IPS-NIHi11 (cell line): ENCODE measurements at regions not wholly inside any gene's neighbourhood (a gene's known extent, or its start where the extent isn't known, plus 50 kb on each side); places are given as distances from the start of the nearest gene placed in this dataset.

Experiments used
- DNase-seq: peaks from one replicate; pipeline ENCODE4 v3.0.0; 2012; ENCODE audit warnings: mixed read lengths, low spot score

- no peak for DNase-seq
These were observed 160.5 kb downstream of the FGF18 start for GRCh38 chr5:171579976-171580411.

DNA sequence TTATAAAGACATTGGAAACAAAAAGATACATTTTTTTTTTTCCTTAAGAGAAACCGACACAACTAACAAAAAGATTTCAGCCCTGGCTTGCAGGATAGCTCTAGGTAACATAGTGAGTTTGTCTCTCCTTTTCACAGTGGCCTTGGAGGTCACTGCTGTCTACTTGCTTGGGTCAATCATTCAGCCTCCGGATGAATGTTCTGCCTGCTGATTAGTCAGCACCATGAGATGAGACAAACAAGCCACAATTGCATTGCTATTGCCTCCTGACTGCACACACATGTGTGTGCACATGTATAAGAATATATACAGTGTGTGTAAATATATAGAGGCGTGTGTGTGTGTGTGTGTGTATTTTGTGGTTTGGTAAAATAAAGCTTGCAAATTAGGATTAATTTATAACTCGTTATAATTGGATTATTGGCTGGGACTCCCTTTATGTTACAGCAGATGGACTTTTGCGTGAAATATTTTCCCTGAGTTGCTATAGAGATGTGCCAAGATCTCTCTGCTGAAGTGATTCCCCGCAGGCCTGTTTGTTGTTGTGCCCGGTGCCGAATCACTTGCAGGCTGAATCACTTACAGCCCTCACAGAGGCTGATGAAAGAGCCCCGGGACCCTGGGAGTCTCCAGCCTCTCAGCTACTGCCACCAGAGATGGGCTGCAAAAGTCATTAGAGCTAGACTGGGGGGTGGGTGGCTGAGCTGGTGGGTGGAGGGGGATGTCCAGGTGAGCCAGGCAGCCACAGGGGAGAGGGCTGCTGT, 161.2 kb downstream of the FGF18 start:
- no peak for DNase-seq

DNA sequence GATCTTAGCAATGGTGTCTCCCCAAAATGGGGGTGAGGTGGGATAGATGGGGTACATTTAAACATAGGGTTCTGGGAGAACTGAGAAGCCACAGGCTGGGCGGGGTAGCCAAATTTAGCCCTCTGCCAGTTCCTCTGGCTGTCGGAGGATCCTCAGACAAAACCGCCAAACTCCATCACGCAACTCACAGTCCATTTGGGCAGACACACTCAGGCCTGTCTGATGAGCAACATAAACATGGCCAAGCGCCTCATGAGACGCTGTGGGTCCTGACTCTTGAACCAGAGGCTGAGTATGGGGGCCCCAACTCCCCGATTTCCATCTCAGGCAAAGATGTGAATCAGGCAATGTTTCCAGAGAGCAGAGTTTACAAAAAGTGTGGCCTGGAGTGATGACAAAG, 162.3 kb downstream of the FGF18 start:
- DNase-seq = no peak

DNA sequence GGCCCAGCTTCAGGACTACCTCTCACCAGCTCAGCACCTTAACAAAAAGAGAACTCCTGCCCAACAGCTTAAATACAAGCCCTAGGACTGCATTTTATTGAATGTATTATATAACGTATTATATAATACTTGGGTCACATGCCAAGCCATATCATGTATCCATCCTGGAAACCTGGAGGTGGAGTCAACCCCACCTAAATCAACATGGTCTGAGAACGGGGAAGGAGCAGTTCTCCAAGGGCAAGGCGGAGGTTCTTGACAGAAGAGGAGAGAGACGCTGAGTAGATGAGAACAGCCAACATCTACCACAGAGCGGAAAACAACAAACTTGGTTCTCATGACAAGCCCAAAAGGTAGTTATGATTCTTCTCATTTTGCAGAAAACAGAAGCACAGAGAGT, 163.4 kb downstream of the FGF18 start:
- no peak for DNase-seq

DNA sequence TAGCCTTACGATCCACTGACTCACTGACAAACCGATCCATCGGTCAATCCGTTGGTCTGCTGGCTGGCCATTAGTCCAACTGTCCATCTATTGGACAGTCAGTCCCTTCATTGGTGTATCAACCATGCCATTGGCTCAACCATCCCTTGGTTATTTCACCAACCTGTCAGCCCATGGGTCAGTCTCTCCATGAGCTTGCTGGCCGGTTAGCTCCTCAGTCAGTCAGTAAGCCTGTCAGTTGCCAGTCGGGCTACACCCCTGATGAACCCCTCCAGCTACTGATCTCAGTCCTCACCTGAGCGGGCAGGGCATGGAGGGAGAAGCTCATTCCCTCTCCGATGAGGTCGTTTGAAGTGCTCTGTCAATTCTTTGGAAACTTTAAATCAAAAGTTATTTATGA, 166.5 kb downstream of the FGF18 start:
- DNase-seq = no peak

DNA sequence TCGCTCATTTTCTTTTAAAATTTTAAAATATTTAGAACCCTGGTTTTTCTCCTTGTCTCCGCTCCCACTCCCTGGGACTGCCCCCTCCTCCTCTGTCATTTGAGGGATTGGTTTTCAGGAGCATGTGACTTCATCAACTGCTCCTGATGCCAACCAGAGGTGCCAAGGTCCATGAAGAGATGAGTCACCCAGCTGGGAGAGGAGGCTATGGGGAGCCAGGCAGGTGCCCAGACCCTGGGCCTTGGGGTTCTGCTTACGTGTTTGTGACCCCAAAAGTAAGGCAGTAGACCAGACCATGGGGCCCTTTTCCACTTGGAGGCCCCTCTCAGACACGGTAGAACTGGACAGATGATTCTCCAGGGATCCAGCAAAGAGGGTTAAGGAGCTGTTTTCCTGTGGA, 167.0 kb downstream of the FGF18 start:
- no peak for DNase-seq

- DNase-seq = no peak
These were observed 168.6 kb downstream of the FGF18 start for GRCh38 chr5:171588046-171588445.

DNA sequence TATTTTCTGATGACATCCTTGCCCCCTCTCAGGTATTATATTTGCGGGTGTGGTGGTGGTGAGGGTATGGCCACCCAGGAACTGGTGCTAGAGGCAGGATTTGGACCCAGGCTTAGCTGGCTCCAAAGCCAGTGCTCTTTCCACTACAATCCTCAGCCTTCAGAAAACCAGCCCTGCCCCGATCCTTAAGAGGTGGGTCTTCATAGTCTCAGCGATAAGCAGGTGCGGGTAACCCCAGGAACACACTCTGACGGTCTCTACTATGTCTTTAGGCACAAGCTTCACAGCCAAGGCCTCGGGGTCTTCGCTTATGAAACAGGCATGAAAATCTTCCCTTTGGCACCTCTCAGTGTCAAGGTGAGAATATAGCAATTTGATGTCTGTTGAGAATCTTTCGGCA, 169.3 kb downstream of the FGF18 start:
- DNase-seq = no peak

DNA sequence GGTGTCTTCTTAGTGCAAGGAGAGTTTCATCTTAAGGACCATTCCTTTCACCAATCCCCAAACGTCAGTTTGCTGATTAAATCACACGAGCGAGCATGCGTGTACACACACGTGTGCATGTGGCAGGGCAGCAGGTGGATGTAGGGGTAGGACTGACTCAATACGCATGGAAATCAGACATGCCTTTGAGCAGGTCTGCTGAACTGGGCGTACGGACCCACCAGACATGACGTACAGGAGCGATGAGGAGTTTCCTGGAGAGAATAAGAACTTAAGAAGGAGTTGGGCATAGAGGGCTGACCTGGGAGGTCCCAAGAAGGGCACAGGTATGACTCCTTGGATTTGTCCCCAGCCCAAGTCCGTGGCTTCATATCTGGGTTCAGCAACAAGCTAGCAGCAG, 170.0 kb downstream of the FGF18 start:
- no peak for DNase-seq

GRCh38 chr5:171592076-171592475, 172.6 kb downstream of the FGF18 start:
- DNase-seq = no peak

- DNase-seq = no peak
These were observed 173.3 kb downstream of the FGF18 start for GRCh38 chr5:171592736-171593135.

GRCh38 chr5:171593401-171593800, 174.0 kb downstream of the FGF18 start:
- DNase-seq = no peak

DNA sequence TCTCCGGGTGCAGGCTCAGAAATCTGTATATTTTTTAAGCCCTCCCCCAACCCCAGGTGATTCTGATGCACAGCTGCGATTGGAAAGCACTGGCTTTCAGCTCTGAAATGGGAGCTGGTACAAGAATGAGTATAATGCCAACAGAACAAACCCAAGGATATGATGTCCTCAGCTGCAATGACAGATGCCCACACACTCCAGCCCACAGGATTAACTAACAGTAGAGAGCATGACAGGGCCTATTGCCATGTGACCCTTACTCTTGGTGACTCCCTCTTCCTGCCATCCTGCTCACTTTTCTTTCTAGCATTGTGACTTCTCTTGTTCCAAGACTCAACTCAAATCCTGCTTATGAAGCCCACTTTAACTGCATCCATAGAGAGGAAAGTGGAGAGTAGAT, 174.5 kb downstream of the FGF18 start:
- DNase-seq = no peak

DNA sequence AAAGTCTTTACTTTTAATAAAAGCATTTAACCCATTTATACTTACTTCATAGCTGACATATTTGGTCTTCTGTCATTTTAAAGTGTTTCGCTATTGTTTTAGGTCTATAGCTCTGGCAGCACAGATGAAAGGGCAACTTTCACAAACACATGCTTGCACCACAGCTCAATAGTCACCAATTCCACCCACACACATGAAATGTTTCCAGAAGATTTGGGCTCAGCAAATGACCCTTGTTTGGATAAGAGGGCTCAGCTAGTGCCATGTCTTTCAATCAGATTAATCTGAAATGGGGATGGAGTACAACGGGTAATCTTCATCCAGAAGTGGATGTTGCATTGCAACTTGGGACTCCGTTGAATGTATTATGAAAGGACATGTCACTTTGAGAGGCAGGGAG, 176.0 kb downstream of the FGF18 start:
- DNase-seq = no peak

DNA sequence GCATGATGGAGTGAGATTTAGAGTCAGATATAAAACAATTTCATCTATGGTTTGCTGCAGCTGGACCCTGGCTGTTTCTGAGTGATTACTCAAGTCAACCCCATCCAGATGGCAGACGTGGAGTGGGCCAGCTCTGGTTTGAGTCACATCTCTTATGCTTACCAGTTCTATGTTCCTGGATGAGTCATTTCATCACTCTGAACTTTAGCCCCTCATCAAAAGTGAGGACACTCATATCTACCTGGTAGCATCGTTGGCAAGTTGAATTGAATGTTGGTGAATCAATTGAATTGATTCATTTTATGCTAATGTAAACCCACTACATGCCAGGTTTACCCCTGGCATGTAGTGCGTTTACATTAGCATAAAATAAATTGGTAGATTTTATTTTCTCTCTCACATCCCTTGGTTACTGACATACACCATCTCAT, 176.4 kb downstream of the FGF18 start:
- DNase-seq = no peak

DNA sequence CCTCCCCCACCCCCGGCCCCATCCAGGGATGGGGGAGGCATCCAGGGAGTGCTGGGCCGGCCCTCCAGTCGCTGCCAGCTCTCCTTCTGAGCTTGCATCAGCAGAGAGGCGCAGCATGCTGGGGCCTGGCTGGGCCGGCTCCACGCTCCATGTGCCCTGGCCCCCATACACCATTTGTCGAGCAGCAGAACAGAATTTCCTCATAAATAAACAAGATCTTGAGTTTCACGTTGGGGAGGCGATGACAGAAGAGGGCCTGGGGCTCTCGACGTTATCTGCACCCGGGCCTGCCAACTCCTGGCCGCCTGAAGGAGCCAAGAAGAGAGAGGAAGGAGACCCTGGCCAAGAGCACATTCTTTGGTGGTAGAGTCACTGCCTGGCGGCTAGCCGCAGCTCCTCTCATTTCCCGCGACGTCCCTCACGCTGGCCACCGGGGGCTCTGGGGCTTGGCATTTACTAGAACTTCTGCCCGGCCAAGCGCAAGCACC, 177.0 kb downstream of the FGF18 start:
- peak; percentile 69 for DNase-seq

DNA sequence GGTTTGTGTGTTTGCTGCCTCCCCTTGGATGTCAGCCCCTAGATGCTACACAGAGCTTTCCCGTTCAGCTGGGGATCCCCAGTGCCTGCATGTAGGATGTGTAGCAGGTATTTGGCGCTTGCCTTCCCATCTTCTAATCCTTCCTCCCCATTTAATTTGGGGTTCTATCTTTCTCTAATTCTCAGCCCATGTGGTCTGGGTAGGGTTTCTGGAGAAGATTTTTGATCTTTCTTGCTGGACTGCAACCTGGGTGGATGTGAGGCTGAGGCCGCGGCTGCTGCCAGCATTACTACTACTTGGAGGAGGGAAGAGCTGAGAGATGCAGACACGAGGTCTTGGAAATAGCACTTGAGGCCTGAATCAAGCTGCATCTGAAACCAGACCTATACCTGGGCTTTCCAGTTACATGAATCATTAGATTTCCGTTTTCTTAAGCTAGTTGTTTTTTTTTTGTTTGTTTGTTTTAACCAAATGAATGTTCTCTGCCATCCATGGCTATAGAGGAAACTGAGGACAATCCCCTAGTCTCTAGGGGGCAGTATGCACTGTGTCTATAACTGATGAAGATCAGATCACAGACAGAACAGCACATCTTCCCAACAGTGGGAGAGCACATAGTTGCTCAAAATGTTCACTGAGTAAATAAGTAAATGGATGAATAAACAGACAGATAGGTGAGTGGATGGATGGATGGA, 178.6 kb downstream of the FGF18 start:
- no peak for DNase-seq

GRCh38 chr5:171598641-171599152, 179.2 kb downstream of the FGF18 start:
- DNase-seq = no peak

GRCh38 chr5:171599411-171599810, 180.0 kb downstream of the FGF18 start:
- DNase-seq = no peak

GRCh38 chr5:171599957-171600612, 180.6 kb downstream of the FGF18 start:
- no peak for DNase-seq

DNA sequence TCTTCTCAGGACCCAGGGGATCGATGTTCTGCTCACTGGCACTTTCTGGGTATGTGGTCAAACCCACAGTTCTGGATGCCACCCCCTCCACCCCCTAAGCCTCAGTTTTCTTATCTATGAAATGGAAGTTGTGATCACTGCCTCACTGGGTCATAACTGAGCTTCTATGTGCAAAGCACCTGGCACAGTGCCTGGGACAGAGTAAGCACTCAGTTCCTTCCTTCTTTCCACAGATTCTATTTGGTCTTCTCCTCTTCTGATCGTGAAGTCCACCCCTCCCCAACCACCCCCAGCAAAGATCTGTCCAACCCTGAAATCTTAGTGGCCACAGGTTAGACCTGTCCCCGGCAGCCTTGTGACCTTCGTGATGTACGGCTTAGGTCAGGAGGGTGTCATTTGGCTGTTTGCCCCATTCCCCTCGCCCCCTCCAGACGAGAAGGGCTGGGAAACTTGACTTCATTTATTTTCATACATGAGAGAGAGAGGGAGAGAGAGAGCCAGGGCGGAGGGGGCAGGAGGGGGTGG, 181.4 kb downstream of the FGF18 start:
- no peak for DNase-seq

DNA sequence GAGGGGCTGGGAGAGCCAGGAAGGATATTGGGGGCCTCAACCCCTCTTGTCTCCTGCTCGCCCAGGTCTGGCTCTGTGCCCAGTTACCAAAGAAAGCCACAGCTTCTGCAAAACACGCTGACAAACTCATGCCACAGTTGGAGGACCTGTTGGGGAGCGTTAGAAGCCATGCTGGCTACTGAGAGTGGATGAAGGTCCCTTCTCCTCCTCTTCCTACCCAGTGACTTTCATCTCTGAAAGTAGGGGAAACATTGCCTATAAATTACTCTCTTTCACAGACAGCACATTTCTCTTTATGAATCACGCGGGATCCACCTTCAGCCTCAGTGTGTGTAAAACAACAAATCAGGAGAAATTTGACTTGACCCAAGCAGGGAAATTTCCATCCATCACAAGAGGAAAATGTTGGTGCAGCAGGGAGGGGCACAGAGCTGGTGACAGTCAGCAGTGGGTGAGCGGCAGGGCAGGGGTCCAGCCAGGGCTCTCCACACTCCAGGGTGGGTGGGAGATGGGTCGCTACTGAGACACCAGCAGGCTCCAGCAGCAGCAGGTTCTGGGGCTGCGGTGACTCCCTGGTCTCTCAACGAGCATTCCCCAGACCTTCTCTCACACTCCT, 181.9 kb downstream of the FGF18 start:
- DNase-seq = no peak
